ENCODE measurements at regions not wholly inside any gene's neighbourhood (a gene's known extent, or its start where the extent isn't known, plus 50 kb on each side); places are given as distances from the start of the nearest gene placed in this dataset.
A peak's percentile ranks its signal among the peaks of the same experiment; 100 is the strongest.

- TF ChIP-seq E2F4 (IDR thresholded peaks at IDR 0.05; ENCODE audit: low read depth, low read length) (no peak), DPF2 (IDR thresholded peaks at IDR 0.05) (no peak), ATF2 (IDR thresholded peaks at IDR 0.05; ENCODE audit: low read length) (peak; percentile 58; the same call in 1 of the 2 replicates), POU2F2 (IDR thresholded peaks at IDR 0.05; ENCODE audit: borderline replicate concordance, low read depth, low read length) (0 out of 3 replicates have a peak, but pooled peaks have one; percentile 8), TCF3 (IDR thresholded peaks at IDR 0.05; ENCODE audit: borderline replicate concordance, insufficient read depth, low read depth, low read length) (0 out of 2 replicates have a peak, but pooled peaks have one; percentile 27), RBBP5 (conservative IDR thresholded peaks at IDR 0.05) (no peak)
Observed at GRCh38 chr21:14688412-14688811, 142.3 kb upstream of the SAMSN1 start (continued).

- ChIA-PET CTCF (interaction anchor here (0.7 to 3.5 kb wide), 13 partner anchors 11 to 795 kb away, joined by 3 to 29 read pairs (median 3); no protein-coding TSS in a partner anchor), RAD21 (ENCODE audit: unreplicated experiment) (interaction anchor here (0.8 to 6.0 kb wide), 32 partner anchors 11 to 234 kb away, joined by 3 to 91 read pairs (median 6); no protein-coding TSS in a partner anchor), SMC1A (ENCODE audit: uncharacterized antibody, unreplicated experiment) (interaction anchor here (0.6 to 7.6 kb wide), 33 partner anchors 11 to 304 kb away, joined by 3 to 84 read pairs (median 6); partner anchors contain the start of gene HSPA13), POLR2A (interaction anchor here (1.0 to 2.8 kb wide), 11 partner anchors 11 to 236 kb away, joined by 3 to 16 read pairs (median 4); no protein-coding TSS in a partner anchor)
- Histone ChIP-seq H3K27me3 (replicated peaks in 1 of 2; ENCODE audit: control insufficient read depth in 2 of 2, insufficient read depth in 2 of 2, low read length in 1 of 2) (no peaks in the 10 kb centered on the region), H2AFZ (ENCODE audit: control insufficient read depth, low read depth, low read length) (no peak overlapping the region), H3K4me1 (ENCODE audit: control insufficient read depth, insufficient read depth, low read length) (peaks cover 57% of the 10 kb centered on the region), H3K79me2 (ENCODE audit: control insufficient read depth, insufficient read depth, low read length) (no peaks in the 10 kb centered on the region), H3K27ac (ENCODE audit: control insufficient read depth, insufficient read depth) (peak overlapping the region; percentile 88), H3K9me3 (replicated peaks; ENCODE audit: control insufficient read depth, insufficient read depth, low read length) (no peaks in the 10 kb centered on the region; the same call in 2 of the 3 replicates), H4K20me1 (ENCODE audit: control insufficient read depth, insufficient read depth) (no peaks in the 10 kb centered on the region), H3K9ac (ENCODE audit: control insufficient read depth, insufficient read depth, low read length) (peak overlapping the region; percentile 48; the same call in 1 of the 2 replicates), H3K4me2 (ENCODE audit: control insufficient read depth, insufficient read depth) (peak overlapping the region; percentile 78), H3K4me3 (peak overlapping the region; percentile 26; the same call in 1 of the 2 replicates), H3K36me3 (ENCODE audit: control insufficient read depth in 2 of 2, insufficient read depth in 2 of 2, low read length in 1 of 2) (no peaks in the 10 kb centered on the region)
- DNase-seq (ENCODE audit: low read depth, low spot score), result peak; percentile 71
- in situ Hi-C loops (cut with MboI), result loop anchor here (5.0 kb wide), 1 partner anchor 155 kb away; no protein-coding TSS in a partner anchor
- FAIRE-seq, result peak; percentile 18
- ATAC-seq, result peak; percentile 83
- intact Hi-C loops (cut with micrococcal nuclease; ENCODE audit: unreplicated experiment), result loop anchor here (1.0 to 10.0 kb wide), 6 partner anchors 49 to 234 kb away; partner anchors contain the start of gene SAMSN1
- BruUV-seq (replicated peaks), result no TSS peak
- TF ChIP-seq MEF2A (IDR thresholded peaks at IDR 0.05; ENCODE audit: insufficient read depth, low read depth, low read length) (peak; percentile 31; the same call in 1 of the 2 replicates), ZNF592 (IDR thresholded peaks at IDR 0.05) (no peak), JUND (IDR thresholded peaks at IDR 0.05; ENCODE audit: low read depth, low read length) (0 out of 2 replicates have a peak, but pooled peaks have one; percentile 20), SMARCA5 (IDR thresholded peaks at IDR 0.05) (no peak), HDGF (IDR thresholded peaks at IDR 0.05) (no peak), DPF2 (IDR thresholded peaks at IDR 0.05) (peak; percentile 75), SUZ12 (IDR thresholded peaks at IDR 0.05; ENCODE audit: unreplicated experiment) (no peak), ELK1 (IDR thresholded peaks at IDR 0.05; ENCODE audit: low read depth, low read length) (no peak), ZNF384 (IDR thresholded peaks at IDR 0.05; ENCODE audit: borderline replicate concordance, low read depth, low read length) (no peak), RELA (IDR thresholded peaks at IDR 0.05; ENCODE audit: borderline replicate concordance, partially characterized antibody) (no peak)
Observed at GRCh38 chr21:14687268-14687625, 141.1 kb upstream of the SAMSN1 start.
